Spleen (tissue), 11 donors: ENCODE measurements at regions not wholly inside any gene's neighbourhood (a gene's known extent, or its start where the extent isn't known, plus 50 kb on each side); places are given as distances from the start of the nearest gene placed in this dataset.

ENCODE experiments used
- DNase-seq: peaks from one replicate; pipeline ENCODE4 v3.0.0-alpha.2; 2020
- H3K27ac ChIP-seq, 8 donors: fragments of 200-600 bp; sonication (generic) in 7 of 8; 1 replicate in 4 of 8; 2 replicates in 4 of 8; pipeline versions ENCODE4 v1.5.0 to v1.8.0; 2016 to 2021; ENCODE audit warnings: inconsistent platforms in 4 of 8, mild to moderate bottlenecking in 4 of 8, moderate library complexity in 1 of 8
- H3K27me3 ChIP-seq, 7 donors: fragments of 200-600 bp; sonication (generic) in 6 of 7; replicated peaks in 1 of 7; 1 replicate in 4 of 7; 2 replicates in 3 of 7; pipeline versions ENCODE4 v1.5.0 to v1.8.0; 2016 to 2021; ENCODE audit warnings: inconsistent platforms in 3 of 7, mild to moderate bottlenecking in 1 of 7
- H3K36me3 ChIP-seq, 6 donors: fragments of 200-600 bp; sonication (generic) in 5 of 6; 1 replicate in 4 of 6; 2 replicates in 2 of 6; pipeline versions ENCODE4 v1.5.0 to v1.8.0; 2016 to 2021; ENCODE audit warnings: inconsistent platforms in 2 of 6
- H3K4me1 ChIP-seq, 6 donors: fragments of 200-600 bp; sonication (generic) in 5 of 6; 1 replicate in 3 of 6; 2 replicates in 3 of 6; pipeline versions ENCODE4 v1.5.0 to v1.8.0; 2016 to 2021; ENCODE audit warnings: inconsistent platforms in 3 of 6
- H3K4me3 ChIP-seq, 8 donors: fragments of 200-600 bp; sonication (generic) in 7 of 8; 1 replicate in 4 of 8; 2 replicates in 4 of 8; pipeline versions ENCODE4 v1.5.0 to v1.8.0; 2016 to 2021; ENCODE audit warnings: inconsistent platforms in 4 of 8, mild to moderate bottlenecking in 4 of 8, moderate library complexity in 2 of 8
- H3K9me3 ChIP-seq, 8 donors: fragments of 200-600 bp; sonication (generic) in 7 of 8; 1 replicate in 4 of 8; 2 replicates in 4 of 8; pipeline versions ENCODE4 v1.5.0 to v1.8.0; 2016 to 2021; ENCODE audit warnings: inconsistent platforms in 4 of 8
- POLR2A ChIP-seq, 3 donors: fragments of 450-650 bp; IDR thresholded peaks; one replicate each; pipeline ENCODE4 v1.5.1; 2017; ENCODE audit warnings: antibody characterized with exemption in 3 of 3, mild to moderate bottlenecking in 1 of 3
- POLR2AphosphoS5 ChIP-seq, 3 donors: sonication (generic); formaldehyde crosslinking; IDR thresholded peaks; one replicate each; pipeline ENCODE4 v1.5.1; 2017; ENCODE audit warnings: antibody characterized with exemption in 3 of 3
- WGBS, 5 donors: extraction: QIAGEN DNeasy Blood & Tissue Kit in 3 of 5; methylation state at CpG; one replicate each; pipeline versions ENCODE4 v1.1.5 to v1.1.7; 2013 to 2018; 5-methylcytosine and 5-hydroxymethylcytosine counted together
- intact Hi-C: fragments of 100-400 bp; cut with DNase I; formaldehyde crosslinking; loops from one replicate; pipeline ENCODE4 v1.15.0; 2023; ENCODE audit warnings: low total_unique reads
- TF ChIP-seq, protein P1 (sequence below), 11 experiments: fragments of 200-600 bp in 7 of 11; fragments of 450-650 bp in 4 of 11; sonication (generic) in 4 of 11; IDR thresholded peaks in 8 of 11; conservative IDR thresholded peaks in 3 of 11; 1 replicate in 7 of 11; 2 replicates in 4 of 11; pipeline versions ENCODE4 v1.4.0 to v1.8.0; 2016 to 2021; ENCODE audit warnings: antibody characterized with exemption in 11 of 11, inconsistent platforms in 4 of 11, mild to moderate bottlenecking in 1 of 11
- donor health status: healthy with polysubstance abuse.
- donor health status: DM: no; HTN: no; CAD: no; lungs with moderate emphysema.
- donor health status: DM: no; HTN: no; CAD: no.
- donor health status: Bipolar disorder and iron deficiency.
- donor health status: healthy.
- donor health status: DM: no; HTN: no; CAD: no.
- donor health status: DM: yes; HTN: yes; CAD: no.

DNA sequence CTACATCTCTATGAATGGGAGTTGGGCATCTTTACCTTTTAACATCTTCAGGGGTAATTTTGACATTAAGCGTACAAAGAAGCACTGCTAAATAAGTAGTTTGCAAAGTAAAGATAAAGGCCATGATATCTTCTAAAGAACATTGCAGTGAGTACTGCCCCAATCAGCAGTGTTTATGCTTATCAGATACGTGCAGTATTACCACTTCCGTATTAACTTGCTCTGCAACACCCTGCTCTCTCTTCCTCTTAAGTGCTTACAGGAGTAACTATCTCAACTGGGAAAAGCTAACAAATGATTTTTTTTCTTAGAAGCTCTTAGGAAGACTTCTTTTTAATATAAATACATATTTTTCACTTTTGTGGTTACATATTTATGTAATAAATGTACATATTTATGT is 793.7 kb upstream of the SLC10A2 start:
- no peak for TF ChIP-seq POLR2A (IDR thresholded peaks at IDR 0.05)
- TF ChIP-seq, protein P1, sequence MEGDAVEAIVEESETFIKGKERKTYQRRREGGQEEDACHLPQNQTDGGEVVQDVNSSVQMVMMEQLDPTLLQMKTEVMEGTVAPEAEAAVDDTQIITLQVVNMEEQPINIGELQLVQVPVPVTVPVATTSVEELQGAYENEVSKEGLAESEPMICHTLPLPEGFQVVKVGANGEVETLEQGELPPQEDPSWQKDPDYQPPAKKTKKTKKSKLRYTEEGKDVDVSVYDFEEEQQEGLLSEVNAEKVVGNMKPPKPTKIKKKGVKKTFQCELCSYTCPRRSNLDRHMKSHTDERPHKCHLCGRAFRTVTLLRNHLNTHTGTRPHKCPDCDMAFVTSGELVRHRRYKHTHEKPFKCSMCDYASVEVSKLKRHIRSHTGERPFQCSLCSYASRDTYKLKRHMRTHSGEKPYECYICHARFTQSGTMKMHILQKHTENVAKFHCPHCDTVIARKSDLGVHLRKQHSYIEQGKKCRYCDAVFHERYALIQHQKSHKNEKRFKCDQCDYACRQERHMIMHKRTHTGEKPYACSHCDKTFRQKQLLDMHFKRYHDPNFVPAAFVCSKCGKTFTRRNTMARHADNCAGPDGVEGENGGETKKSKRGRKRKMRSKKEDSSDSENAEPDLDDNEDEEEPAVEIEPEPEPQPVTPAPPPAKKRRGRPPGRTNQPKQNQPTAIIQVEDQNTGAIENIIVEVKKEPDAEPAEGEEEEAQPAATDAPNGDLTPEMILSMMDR (IDR thresholded peaks at IDR 0.05 in 8 of 11, conservative IDR thresholded peaks at IDR 0.05 in 3 of 11) = no peak
- TF ChIP-seq POLR2AphosphoS5 (IDR thresholded peaks at IDR 0.05) = no peak
- no peak overlapping the region for H3K27ac ChIP-seq
- no peaks in the 10 kb centered on the region for H3K4me1 ChIP-seq
- peaks cover 0 to 4% (median 0%) of the 10 kb centered on the region in 8 donors for H3K9me3 ChIP-seq
- H3K27me3 ChIP-seq = no peaks in the 10 kb centered on the region
- 16 to 36% (median 31%) methylated on average over 3 of the region's 3 CpGs for WGBS, 5 donors
- DNase-seq = no peak
- intact Hi-C loops = no loop called here
- H3K4me3 ChIP-seq = no peak overlapping the region
- no peaks in the 10 kb centered on the region for H3K36me3 ChIP-seq

DNA sequence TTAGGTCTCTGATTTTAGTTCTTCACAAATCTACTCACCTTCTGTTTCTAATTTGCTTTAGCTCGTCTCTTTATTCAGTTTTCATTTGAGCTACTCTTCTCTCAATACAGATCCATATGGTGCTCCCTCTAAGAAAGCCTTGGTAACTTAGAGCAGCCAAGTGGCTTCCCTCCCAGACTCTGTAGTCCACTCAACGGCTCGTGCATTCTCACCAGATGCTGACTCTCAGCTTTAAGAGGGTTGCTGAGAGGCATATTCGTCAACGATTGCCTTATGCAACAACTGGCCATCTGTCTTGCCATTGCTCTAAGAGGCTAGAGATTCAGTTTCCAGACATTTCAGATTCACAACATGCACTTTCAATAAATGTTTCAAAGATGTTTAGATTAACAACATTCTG is 785.8 kb upstream of the SLC10A2 start:
- DNase-seq = no peak
- H3K27ac ChIP-seq = no peak overlapping the region
- no peaks in the 10 kb centered on the region for H3K36me3 ChIP-seq
- H3K27me3 ChIP-seq = no peaks in the 10 kb centered on the region
- H3K4me1 ChIP-seq = no peaks in the 10 kb centered on the region
- H3K4me3 ChIP-seq = no peak overlapping the region
- WGBS, 5 donors = 75 to 80% (median 77%) methylated on average over 5 of the region's 5 CpGs
- H3K9me3 ChIP-seq = peaks cover 0 to 4% (median 0%) of the 10 kb centered on the region in 8 donors
- TF ChIP-seq POLR2A (IDR thresholded peaks at IDR 0.05) (no peak), POLR2AphosphoS5 (IDR thresholded peaks at IDR 0.05) (no peak)
- TF ChIP-seq, protein P1 (IDR thresholded peaks at IDR 0.05 in 8 of 11, conservative IDR thresholded peaks at IDR 0.05 in 3 of 11) = no peak
- intact Hi-C loops = no loop called here

DNA sequence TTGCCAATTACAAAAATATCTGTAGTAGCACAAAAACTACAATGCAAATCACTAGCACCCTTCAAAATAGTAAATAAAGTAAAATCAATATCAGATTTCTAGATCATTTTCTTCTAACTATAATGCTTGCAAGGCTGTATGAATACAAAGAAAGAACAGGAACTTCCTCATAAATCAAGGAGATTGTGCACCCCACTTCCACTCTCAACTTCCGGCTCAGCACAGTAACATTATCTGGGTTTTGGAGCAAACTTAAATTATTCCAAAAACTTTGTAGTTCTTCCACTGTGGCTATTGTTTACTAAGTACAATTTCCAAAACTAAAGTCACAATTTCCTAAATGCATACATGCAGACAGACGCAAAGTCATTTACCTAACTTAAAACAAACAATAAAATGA is 778.3 kb upstream of the SLC10A2 start:
- Histone ChIP-seq H3K9me3 (no peaks in the 10 kb centered on the region), H3K4me1 (no peaks in the 10 kb centered on the region), H3K4me3 (no peak overlapping the region), H3K27ac (no peak overlapping the region), H3K27me3 (no peaks in the 10 kb centered on the region), H3K36me3 (no peaks in the 10 kb centered on the region)
- no peak for TF ChIP-seq POLR2AphosphoS5 (IDR thresholded peaks at IDR 0.05)
- TF ChIP-seq POLR2A (IDR thresholded peaks at IDR 0.05) = no peak
- TF ChIP-seq, protein P1 (IDR thresholded peaks at IDR 0.05 in 8 of 11, conservative IDR thresholded peaks at IDR 0.05 in 3 of 11) = no peak
- WGBS, 5 donors = 46 to 56% (median 49%) methylated on average over 2 of the region's 2 CpGs
- intact Hi-C loops = no loop called here
- DNase-seq = no peak

DNA sequence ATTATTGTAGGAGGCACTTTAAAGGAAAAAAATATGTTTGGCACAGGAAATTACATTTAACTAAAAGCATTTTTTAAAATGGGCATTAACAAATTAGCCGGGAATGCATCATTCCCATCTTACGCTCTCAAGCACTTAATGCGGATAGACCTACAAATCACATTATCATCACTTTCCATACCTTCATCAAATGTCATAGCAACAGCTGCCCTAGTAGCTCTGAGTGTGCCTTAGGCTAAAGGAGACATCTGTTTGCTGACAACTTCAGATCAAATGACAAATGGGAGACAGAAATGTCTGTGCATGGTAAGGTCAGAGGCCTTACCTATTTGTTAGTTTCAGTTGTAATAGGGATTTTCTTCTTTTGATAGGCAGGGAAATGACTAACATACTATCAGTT is 773.2 kb upstream of the SLC10A2 start:
- DNase-seq = no peak
- 78 to 91% (median 89%) methylated on average over 3 of the region's 3 CpGs for WGBS, 5 donors
- Histone ChIP-seq H3K9me3 (no peaks in the 10 kb centered on the region), H3K27me3 (no peaks in the 10 kb centered on the region), H3K4me1 (no peaks in the 10 kb centered on the region), H3K4me3 (no peak overlapping the region), H3K27ac (no peak overlapping the region), H3K36me3 (no peaks in the 10 kb centered on the region)
- intact Hi-C loops = no loop called here
- TF ChIP-seq, protein P1 (IDR thresholded peaks at IDR 0.05 in 8 of 11, conservative IDR thresholded peaks at IDR 0.05 in 3 of 11) = no peak
- TF ChIP-seq POLR2A (IDR thresholded peaks at IDR 0.05) (no peak), POLR2AphosphoS5 (IDR thresholded peaks at IDR 0.05) (no peak)
